ENCODE measurements at regions not wholly inside any gene's neighbourhood (a gene's known extent, or its start where the extent isn't known, plus 50 kb on each side); places are given as distances from the start of the nearest gene placed in this dataset.
"Not testable (repeated sequence)": the region's sequence is repeated elsewhere in the genome, so short reads cannot be mapped to it uniquely, and the experiment has no call there.

DNA sequence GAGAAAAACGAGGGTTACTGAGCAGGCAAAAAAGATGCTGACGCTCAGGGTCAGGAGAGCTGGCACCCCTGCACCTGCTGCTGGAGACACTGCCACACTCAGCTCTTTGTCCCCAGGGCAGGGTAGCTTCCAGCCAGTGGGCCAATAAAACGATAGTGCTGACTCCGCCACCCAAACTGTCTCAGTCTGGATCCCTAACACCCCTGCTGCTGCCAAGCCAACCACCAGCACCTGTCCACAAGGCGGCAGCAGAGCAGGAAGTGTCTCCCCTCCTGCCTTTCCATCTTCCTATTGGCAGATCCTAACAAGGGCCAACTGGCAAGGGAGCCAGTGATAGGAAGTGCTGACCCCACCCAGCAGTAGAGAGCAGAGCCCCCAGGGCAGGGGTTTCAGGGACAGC is 531.5 kb upstream of the SALL3 start:
- no peak for DNase-seq (ENCODE audit: low read depth in 2 of 2)

DNA sequence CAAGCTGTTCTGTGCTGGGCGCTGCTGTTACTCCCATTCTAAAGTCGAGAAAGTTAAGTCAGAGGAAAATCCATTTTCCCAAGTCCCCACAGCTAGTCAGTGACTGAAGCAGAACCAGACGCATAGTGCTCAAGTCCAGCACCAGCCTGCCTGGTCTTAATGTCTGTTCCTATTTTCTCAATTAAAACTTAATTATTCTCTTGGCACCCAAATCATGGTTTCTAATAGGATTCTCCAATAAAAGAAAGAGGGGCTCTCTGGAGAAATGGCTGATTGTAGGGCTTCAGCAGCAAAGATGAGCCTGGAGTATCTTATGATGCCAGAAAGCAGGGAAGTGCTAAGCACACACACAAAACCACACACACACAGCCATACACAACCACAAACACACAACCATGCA is 531.0 kb upstream of the SALL3 start:
- DNase-seq (ENCODE audit: low read depth in 2 of 2): no peak

DNA sequence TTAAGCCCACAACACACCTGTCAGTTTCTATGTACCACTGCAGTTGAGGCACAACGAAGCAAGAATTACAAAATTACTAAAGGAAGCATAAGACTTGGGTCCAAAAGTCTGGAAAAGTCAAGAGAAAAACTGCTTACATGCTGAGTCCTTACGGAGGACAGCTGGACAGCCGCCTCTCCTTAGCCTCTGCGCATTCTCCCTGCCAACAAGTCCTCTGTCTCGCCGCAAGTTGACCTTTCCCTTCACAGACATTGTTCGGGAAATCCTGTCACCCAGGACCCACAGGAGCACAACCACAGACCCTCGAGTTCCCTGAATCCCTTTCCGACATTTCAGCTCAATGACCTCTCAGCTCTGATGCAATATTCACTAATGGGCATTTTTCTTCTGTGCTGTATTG is 525.4 kb upstream of the SALL3 start:
- no peak for DNase-seq (ENCODE audit: low read depth in 2 of 2)

DNA sequence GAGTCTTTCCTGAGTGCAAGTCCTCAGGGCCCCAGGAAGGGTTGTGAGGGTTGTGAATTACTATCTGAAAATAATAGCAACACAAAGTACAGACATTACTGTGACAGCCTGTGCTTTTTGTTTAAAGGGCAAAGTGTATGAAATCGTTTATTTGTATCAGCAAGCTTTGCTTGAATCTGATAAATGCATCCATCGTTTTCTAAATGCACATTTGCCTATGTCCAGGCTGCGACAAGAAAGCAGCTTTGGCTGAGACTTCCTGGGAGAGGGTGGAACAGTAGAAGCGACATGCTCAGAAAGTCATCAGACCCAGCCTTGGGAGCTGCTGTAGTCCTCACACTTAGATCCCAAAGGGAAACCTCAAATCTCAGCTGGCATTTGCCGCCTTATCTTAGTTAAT is 524.2 kb upstream of the SALL3 start:
- no peak for DNase-seq (ENCODE audit: low read depth in 2 of 2)

DNA sequence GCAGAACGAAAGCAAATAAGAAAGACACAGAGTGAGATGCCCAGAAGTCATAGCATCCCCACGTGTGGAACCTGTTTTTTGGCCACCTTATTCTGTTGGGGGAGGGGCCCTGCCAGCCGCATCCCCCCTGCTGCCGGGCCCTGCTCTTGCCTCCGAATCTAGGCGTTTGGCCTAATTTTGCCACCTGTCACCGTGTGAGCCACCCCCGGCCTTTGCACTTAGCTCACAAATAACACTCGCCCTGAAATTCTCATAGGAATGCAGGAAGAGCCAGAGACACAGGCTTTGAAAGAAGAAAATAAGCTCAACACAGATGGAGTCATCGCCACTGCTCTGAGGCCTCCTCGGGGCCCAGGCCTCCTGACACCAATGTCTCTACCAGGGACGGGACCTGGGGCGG is 522.6 kb upstream of the SALL3 start:
- DNase-seq (ENCODE audit: low read depth in 2 of 2): no peak

DNA sequence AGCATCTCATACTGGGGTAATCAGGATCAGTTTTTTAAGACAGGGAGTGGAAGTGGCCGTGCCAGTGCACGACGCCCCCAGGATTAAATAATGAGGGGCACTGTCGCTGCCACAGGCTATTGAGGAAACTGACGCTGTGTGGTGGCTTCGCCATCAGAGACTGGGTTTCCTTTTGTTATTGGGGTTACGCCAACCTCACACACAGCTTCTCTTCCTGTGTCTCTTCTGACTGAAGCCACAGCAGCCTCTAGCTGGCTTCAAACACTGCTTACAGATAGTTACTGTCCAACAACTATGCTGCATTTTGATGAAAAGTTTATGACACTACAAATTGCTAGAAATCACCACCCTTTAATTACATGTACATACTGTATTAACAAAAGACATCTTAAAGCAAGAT is 521.9 kb upstream of the SALL3 start:
- no peak for DNase-seq (ENCODE audit: low read depth in 2 of 2)

DNA sequence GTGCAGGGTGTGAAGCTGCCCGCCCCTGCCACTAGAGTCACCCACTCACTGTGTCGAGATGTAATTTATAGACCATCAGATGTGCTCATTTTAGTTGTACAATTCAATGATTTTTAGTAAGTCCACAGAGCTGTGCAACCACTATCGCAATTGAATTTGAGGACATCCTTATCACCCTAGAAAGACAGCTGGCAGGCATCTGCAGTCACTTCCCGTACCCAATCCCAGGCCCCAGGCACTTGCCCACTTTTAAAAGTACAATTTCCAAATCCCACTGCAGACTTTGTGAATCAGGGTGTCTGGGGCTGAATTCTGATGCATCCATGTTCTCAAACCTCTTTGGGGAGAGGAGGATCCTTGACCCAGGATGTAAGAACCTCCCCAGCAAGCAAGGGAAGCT is 521.3 kb upstream of the SALL3 start:
- no peak for DNase-seq (ENCODE audit: low read depth in 2 of 2)

DNA sequence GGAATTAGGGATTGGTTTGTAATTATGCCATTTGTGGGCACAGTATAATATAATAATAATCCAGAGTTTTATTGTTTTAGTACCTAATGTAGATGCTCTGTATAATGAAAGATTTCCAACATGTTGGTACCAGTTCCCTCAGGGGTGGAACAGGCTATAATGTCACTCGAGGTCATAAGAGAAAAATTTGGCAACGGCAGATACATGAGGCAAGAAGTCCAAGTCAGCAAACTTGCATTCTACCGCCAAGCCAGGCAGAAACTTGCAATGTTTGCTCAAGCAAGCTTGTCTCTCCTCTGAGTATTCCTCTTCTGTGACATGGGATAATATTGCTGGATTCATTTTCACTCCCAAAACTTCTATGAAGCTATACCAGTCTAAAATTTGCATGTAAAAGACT is 520.0 kb upstream of the SALL3 start:
- DNase-seq (ENCODE audit: low read depth in 2 of 2): no peak

DNA sequence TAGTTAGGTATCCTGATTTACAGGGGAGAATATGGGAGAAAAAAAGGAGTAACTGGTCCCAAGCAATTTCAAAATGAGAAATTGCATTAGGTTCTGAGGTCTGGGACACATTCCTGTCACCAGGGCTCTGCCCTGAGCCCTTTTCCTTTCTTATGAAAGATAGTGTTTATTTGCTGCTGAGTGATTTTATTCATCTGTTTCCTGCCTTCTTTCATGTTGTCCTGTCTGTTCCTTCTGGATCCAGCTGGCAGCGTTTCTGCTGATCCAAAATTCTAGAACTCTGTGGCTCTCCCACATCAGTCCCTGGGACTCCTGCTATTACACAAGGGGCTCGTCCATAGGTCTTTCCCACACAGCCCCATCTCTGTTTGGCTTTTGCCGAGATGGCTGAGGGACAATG is 519.1 kb upstream of the SALL3 start:
- no peak for DNase-seq (ENCODE audit: low read depth in 2 of 2)

DNA sequence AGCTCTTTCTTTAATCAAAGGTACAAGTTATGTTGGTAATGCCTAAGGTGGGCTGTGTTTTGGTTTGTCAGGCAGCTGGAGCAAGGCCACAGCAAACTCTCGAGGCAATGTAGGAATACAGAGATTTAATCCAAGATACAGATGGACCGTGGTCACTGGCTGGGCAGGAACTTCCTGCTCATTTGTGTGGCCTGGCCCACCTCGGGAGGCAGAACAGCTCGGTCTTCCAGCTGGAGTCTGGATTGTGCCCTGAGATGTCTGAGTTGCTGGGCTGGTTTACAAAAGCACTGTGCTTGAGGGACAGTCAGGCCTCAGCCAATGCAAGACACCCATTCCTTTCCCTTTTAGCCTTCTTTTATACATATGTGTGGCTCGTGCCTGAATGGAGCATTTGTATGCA is 506.1 kb upstream of the SALL3 start:
- DNase-seq (ENCODE audit: low read depth in 2 of 2): no peak

DNA sequence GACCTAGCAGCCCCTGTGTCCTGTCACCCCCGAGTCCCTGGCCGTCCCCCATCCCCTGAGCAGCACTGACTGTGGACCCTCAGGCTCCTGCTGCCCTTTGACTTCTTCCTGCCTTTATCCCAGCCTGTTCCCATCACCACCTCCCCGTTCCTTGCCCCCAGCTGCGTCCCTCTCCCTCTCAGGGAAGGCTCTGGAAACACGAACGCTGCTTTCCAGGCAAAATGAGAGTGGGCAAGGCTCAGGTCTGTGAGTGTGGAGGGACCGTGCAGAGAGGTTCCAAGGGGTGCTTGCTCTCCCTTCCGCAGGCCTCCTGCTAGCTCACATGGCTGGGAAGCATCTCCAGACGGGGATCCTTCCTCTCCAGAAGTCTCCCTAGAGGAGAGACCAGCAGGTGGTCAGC is 501.8 kb upstream of the SALL3 start:
- no peak for DNase-seq (ENCODE audit: low read depth in 2 of 2)

DNA sequence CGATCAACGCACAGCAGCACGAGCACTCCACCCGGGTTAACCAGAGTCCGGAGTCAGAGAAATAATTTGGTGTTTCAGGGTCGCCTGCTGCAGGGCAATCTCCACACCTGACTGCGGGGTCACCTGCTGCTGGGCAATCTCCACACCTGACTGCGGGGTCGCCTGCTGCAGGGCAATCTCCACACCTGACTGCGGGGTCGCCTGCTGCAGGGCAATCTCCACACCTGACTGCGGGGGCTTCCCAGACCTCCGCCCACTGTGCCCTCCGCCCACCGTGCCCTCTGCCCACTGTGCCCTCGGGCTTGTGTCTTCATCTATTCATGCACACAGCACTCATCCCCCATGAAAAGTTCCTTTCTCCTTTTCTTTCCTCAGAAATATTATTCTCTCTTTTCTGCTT is 500.2 kb upstream of the SALL3 start:
- DNase-seq (ENCODE audit: low read depth in 2 of 2): no peak

DNA sequence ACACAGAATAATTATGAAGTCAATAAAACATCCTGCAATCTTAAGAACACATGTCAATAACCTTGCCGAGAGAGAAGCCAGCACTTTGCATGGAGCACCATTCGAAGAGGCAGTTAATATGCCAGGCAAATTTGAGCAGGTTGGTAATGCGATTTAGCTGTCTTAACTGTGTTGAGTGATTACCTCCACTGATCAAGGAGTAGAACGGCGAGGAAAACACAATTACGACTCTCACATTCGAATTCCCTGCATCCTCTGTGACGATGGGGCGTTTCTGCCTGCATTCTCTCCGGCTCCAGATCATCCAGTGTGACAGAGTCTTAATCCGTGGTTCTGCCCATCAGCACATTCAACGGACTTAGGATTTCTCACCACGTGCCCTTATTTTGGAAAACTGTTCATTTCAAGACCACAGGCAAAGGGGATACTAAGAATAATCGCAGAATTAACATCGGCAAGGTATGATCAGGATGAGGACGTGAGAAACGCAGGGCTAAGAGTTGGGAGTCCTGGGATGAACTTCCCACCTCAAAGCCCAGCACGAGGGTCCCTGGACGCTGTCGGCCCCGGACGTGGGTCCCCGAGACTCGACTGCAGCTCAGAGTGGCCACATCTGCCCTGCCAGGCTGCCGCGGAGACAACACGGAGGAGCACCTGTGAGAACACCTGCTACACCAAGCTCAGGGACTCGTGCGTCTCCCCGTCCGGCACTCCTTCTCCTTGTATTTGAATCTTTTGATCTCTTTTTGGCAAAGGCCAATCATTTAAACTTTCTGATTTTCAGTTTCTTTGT is 499.2 kb upstream of the SALL3 start:
- no peak for DNase-seq (ENCODE audit: low read depth in 2 of 2)

DNA sequence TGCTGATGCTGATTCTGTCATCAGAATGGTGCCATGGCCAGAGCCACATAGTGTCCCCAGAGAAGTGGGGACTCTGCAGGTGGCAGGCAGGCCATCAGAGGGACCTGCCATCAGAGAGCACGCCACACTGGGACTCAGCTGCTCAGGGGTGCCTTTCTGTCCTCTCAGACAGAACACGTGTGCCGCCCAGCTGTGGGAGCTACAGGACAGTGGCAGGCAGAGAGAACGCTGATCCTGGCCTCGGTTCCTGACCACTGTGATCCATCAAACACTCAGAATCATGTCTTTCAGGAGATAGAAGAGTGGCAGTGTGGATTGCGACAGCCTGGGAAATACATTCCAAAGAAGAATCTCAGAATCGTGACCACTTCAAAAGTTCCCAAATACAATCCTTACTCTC is 497.2 kb upstream of the SALL3 start:
- no peak for DNase-seq (ENCODE audit: low read depth in 2 of 2)

DNA sequence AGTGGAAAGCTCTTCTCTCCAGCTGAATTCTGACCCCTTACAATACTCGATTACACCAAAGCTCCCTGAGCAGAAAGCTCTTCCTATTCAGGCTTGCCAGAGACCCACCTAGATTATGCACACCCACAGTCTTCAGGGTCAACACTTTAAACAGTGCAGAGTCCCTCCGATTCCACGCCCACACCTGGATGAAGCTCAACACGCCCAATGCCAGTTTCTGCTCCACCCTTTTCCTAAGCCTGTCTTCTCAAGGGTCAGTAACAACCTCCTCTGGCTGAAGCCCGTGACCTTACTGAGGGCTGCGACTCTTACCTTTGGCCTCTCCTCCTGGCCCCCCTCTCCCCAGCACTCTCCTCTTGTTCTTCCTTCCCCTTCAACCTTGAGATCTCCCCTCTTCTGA is 492.0 kb upstream of the SALL3 start:
- no peak for DNase-seq (ENCODE audit: low read depth in 2 of 2)

DNA sequence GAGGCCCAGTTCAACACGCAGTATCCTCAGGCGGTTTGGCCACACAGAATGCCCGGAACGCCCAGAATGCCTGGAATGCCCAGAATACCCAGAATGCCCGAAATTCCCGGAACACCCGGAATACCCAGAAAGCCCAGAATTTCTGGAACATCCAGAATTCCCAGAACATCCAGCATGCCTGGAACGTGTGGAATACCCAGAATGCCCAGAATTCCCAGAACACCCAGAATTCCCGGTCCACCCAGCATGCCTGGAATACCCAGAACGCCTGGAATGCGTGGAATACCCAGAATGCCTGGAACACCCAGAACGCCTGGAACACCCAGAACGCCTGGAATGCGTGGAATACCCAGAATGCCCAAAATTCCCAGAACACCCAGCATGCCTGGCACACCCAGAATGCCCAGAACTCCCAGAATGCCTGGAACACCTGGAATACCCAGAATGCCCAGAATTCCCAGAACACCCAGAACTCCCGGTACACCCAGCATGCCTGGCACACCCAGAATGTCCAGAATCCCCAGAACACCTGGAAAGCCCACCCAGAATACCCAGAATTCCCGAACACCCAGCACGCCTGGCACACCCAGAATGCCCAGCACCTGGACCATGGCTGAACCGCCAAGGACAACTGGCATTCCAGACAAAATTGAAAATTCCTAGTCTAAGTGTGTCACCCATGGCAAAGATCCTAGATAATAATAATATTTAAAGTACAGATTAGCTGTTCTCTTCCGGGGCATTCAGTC is 487.4 kb upstream of the SALL3 start:
- no peak for DNase-seq (ENCODE audit: low read depth in 2 of 2)

DNA sequence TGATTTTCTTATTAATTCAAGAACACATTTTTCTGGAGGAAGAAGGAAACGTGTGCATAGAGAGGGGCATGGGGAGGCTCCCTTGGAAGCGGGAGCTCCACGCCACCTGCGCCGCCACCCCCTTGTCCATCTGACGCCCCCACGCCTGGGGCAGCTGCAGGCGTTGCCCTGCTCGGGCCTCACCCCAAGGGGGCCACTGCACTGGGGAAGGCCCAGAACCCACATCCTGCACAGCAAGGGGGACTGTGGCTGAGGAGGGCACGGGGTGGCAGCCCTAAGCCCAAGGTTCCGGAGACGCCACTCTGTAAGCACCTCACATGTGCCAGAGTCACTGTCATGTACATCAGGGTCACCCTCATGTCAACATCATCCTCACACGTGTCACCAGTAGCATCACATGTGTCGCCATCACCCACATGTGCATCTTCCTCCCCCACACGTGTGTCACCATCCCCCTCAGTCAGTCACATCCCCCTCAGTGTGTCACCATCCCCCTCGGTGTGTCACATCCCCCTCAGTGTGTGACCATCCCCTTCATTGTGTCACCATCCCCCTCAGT is 486.7 kb upstream of the SALL3 start:
- no peak for DNase-seq (ENCODE audit: low read depth in 2 of 2)

DNA sequence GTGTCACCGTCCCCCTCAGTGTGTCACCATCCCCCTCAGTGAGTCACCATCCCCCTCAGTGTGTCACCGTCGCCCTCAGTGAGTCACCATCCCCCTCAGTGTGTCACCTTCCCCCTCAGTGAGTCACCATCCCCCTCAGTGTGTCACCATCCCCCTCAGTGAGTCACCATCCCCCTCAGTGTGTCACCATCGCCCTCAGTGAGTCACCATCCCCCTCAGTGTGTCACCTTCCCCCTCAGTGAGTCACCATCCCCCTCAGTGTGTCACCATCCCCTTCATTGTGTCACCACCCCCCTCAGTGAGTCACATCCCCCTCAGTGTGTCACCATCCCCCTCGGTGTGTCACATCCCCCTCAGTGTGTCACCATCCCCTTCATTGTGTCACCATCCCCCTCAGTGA is 486.1 kb upstream of the SALL3 start:
- not testable (repeated sequence) for DNase-seq (ENCODE audit: low read depth in 2 of 2)

DNA sequence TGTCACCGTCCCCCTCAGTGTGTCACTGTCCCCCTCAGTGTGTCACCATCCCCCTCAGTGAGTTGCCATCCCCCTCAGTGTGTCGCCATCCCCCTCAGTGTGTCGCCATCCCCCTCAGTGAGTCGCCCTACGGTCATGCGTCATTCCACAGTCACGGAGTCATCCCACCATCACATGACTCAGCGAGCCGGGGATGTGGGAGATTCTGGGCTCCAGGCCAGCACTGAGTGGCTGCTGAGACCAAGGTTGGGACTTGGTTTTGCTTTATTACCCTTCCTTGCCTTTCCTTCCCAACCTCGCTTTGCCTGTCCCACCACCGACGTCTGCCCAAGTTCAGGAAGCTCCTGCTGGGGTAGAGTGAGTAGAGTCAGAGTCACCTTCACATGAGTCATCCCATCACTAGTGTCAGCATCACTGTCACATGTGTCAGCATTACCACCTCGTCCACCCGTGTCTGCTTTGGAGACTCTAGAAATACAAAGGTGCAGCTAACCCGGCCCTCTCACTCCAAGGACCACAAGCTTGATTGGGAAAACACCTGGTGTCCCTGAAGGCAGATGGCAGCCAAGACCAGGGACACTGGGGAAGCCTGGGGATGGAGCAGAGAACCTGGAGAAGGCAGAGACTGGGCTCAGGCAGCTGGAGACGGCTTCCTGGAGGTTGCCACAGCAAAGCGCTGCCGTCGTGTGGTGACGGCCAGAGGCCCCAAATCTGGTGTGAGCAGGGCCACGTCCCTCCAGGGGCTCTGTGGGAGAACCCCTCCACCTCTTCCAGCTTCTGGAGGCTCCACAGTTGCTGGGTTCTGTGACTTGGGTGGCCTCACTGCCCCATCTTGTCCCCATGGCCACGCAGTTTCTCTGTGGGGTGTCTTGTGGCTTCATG is 485.2 kb upstream of the SALL3 start:
- DNase-seq (ENCODE audit: low read depth in 2 of 2): no peak

DNA sequence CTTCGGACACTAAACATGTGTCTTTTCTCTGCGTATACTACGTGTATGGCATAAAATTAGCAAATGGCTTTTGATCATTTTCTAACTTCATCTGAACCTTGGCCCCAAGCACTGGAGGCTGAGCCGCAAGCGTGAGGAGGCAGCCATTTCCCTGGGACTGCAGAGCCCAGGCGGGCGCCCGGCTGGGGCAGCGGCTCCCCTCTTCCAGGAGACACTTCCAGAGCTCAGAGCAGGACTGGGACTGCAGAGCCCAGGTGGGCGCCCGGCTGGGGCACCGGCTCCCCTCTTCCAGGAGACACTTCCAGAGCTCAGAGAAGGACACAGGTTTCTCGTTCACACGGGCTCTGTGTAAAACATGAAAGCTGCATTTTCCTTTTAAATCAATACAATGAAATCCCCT is 484.1 kb upstream of the SALL3 start:
- DNase-seq (ENCODE audit: low read depth in 2 of 2): no peak

DNA sequence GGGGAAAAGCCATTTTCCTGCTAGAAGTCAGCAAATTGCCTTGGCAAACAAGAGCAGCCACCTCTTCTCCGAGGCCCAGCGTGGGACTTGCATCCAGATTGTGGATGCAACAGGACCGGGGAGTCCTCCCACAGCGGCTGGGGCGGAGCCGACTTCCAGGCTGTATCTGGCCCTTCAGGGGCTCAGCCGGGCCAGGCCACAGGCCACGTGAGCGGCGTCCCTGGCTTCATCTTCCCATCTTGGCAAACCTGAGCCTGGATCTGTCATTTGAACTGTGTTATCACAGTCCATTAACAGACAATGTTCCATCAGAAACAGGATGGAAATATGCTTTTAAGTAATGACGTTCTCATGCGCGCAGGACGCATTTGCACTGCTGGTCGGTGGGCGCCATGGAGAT is 483.5 kb upstream of the SALL3 start:
- no peak for DNase-seq (ENCODE audit: low read depth in 2 of 2)

DNA sequence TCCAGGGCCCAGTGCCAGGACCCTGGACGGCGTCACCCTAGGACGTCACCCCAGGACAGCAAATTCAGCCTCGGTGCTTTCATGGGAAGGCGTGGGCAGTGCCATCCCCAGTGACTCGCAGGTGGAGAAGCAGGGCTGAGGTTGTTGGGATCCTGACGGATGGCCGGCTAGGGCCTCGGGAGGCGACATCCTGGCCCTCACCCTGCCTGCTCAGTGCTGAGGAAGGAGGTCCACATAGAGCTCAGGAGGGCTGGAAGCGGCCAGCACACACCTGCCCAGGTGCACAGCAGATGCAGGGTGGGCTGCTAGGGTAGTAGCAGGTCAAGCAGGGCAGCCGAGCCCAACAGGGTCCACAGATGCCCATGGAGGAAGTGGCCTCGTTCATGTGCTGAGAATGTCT is 482.0 kb upstream of the SALL3 start:
- no peak for DNase-seq (ENCODE audit: low read depth in 2 of 2)

All from stimulated activated CD8-positive, alpha-beta memory T cell treated with anti-CD3 and anti-CD28 coated beads, Interleukin-2, amount 100 ng/mL, for 48 hours (primary cell).